GM06990 (cell line): ENCODE measurements at regions not wholly inside any gene's neighbourhood (a gene's known extent, or its start where the extent isn't known, plus 50 kb on each side); places are given as distances from the start of the nearest gene placed in this dataset.

Experiments
- DNase-seq: peaks from one replicate; pipeline ENCODE4 v3.0.0-alpha.2; 2011; ENCODE audit not compliant: insufficient read length; ENCODE audit errors: extremely low read depth
- H3K27me3 ChIP-seq: replicated peaks from 2 replicates; pipeline ENCODE4 v1.6.0; 2011; ENCODE audit warnings: low read length; ENCODE audit not compliant: control insufficient read depth, insufficient read depth
- H3K36me3 ChIP-seq: 2 replicates; pipeline ENCODE4 v1.5.1; 2011; ENCODE audit warnings: low read length; ENCODE audit not compliant: control insufficient read depth, insufficient read depth
- H3K4me3 ChIP-seq: replicated peaks from 2 replicates; pipeline ENCODE4 v1.5.1; 2011; ENCODE audit warnings: low read depth, mild to moderate bottlenecking, control low read depth, low read length
- CTCF ChIP-seq: IDR thresholded peaks from 2 replicates; pipeline ENCODE4 v1.5.1; 2011; ENCODE audit warnings: low read length, control low read depth, mild to moderate bottlenecking, inconsistent platforms; ENCODE audit not compliant: insufficient read depth, poor library complexity, severe bottlenecking

GRCh38 chr12:118589162-118589561, 212.8 kb downstream of the SUDS3 start:
- no peak overlapping the region for H3K4me3 ChIP-seq
- no peak for TF ChIP-seq CTCF
- DNase-seq, result no peak
- no peaks in the 10 kb centered on the region for H3K36me3 ChIP-seq
- no peaks in the 10 kb centered on the region for H3K27me3 ChIP-seq

GRCh38 chr12:118590406-118591150, 214.2 kb downstream of the SUDS3 start:
- no peak for DNase-seq
- Histone ChIP-seq H3K36me3 (no peaks in the 10 kb centered on the region), H3K4me3 (no peak overlapping the region), H3K27me3 (no peaks in the 10 kb centered on the region)
- no peak for TF ChIP-seq CTCF

- H3K27me3 ChIP-seq, result no peaks in the 10 kb centered on the region; the same call in 1 of the 2 replicates
- H3K36me3 ChIP-seq, result no peaks in the 10 kb centered on the region
- no peak for DNase-seq
- no peak for TF ChIP-seq CTCF
- H3K4me3 ChIP-seq, result no peak overlapping the region
Measured at GRCh38 chr12:118603610-118604361, 227.4 kb downstream of the SUDS3 start.

- H3K4me3 ChIP-seq, result no peak overlapping the region
- DNase-seq, result no peak
- TF ChIP-seq CTCF, result no peak
- no peaks in the 10 kb centered on the region; the same call in 1 of the 2 replicates for H3K27me3 ChIP-seq
- no peaks in the 10 kb centered on the region for H3K36me3 ChIP-seq
Measured at GRCh38 chr12:118606690-118607089, 230.3 kb downstream of the SUDS3 start.

- no peak for TF ChIP-seq CTCF
- no peak overlapping the region for H3K4me3 ChIP-seq
- no peaks in the 10 kb centered on the region for H3K27me3 ChIP-seq
- no peak for DNase-seq
- no peaks in the 10 kb centered on the region for H3K36me3 ChIP-seq
Measured at GRCh38 chr12:118607831-118608230, 231.5 kb downstream of the SUDS3 start.
